ENCODE measurements at regions not wholly inside any gene's neighbourhood (a gene's known extent, or its start where the extent isn't known, plus 50 kb on each side); places are given as distances from the start of the nearest gene placed in this dataset.

DNA sequence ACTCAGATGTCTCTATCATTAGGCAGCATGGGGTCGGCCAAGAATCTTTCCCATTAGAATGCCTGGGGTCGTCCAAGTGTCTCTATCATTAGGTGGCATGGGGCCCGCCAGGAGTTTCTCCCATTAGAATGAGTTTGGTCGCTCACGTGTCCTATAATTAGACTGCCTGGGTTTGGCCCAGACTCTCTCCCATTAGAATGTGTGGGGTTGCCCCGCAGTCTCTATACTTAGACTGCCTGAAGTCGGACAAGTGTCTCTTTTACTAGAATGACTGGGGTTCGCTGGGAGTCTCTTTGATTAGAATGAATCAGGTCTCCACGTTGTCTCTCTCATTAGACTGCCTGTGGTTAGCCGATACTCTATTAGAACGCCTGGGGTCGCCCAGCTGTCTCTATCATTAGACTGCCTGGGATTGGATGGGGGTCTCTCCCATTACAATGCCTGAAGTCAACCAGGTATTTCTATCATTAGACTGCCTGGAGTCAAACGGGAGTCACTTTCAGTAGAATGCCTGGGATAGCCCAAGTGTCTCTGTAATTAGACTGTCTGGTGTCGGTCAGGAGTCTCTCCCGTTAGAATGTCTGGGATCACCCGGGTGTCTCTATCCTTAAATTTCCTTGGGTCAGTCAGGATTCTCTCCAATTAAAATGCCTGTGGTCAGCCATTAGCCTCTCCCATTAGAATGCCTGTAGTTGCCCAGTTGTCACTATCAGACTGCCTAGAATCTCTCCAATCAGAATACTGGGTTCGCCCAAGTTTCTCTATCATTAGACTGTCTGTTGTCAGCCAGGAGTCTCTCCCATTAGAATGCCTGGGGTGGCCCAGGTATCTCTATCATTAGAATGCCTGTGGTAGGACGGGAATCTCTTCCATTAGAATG, 1454.1 kb downstream of the UQCRFS1 start:
- no peak overlapping the region for H3K4me3 ChIP-seq (ENCODE audit: low read length)
- H4K5ac ChIP-seq (ENCODE audit: low read length) = no peak overlapping the region
- H3K79me1 ChIP-seq (ENCODE audit: low read length) = no peaks in the 10 kb centered on the region
- H3K79me2 ChIP-seq (ENCODE audit: control insufficient read depth, insufficient read depth, low read length) = no peaks in the 10 kb centered on the region
- H2BK120ac ChIP-seq (ENCODE audit: low read depth, low read length) = no peak overlapping the region
- no CpG with 5 or more reads among the region's 18 CpGs for WGBS (ENCODE audit: extremely low coverage, insufficient coverage, low lambda C conversion rate)
- no peak for DNase-seq
- H3K4me1 ChIP-seq (ENCODE audit: control insufficient read depth, low read depth, low read length) = no peaks in the 10 kb centered on the region
- H3K56ac ChIP-seq (ENCODE audit: low read length) = no peak overlapping the region
- H3K27me3 ChIP-seq (ENCODE audit: insufficient read depth, low read length, poor library complexity) = no peaks in the 10 kb centered on the region
- H3K4ac ChIP-seq (ENCODE audit: low read depth, low read length) = no peak overlapping the region
- no peak overlapping the region for H3K9ac ChIP-seq (ENCODE audit: low read length)
- no peak overlapping the region for H2BK15ac ChIP-seq (replicated peaks; ENCODE audit: low read depth)
- no peak overlapping the region for H3K27ac ChIP-seq (ENCODE audit: low read depth, low read length)
- H2BK5ac ChIP-seq (ENCODE audit: low read length) = no peak overlapping the region
- no peak overlapping the region for H2AK5ac ChIP-seq (ENCODE audit: low read length)
- H3K4me2 ChIP-seq (ENCODE audit: low read length) = no peak overlapping the region
- H3K18ac ChIP-seq (ENCODE audit: low read length) = no peak overlapping the region
- no peaks in the 10 kb centered on the region for H3K36me3 ChIP-seq (ENCODE audit: control insufficient read depth, insufficient read depth, low read length)
- no peak overlapping the region for H3K23ac ChIP-seq (ENCODE audit: low read length)
- H4K8ac ChIP-seq (ENCODE audit: low read depth, low read length) = no peak overlapping the region

DNA sequence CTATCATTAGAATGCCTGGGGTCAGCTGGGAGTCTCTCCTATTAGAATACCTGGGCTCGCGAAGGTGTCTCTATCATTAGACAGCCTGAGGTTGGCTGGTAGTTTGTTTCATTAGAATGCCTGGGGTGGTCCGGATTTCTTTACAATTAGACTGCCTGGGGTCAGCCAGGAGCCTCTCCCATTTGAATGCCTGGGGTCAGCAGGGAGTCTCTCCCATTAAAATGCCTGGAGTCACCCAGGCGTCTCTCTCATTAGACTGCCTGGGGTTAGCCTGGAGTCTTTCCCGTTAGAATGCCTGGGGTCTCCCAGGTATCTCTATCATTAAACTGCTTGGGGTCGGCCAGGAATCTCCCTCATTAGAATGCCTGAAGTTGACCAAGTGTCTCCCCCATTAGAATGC, 1458.3 kb downstream of the UQCRFS1 start:
- Histone ChIP-seq H2BK5ac (ENCODE audit: low read length) (no peak overlapping the region), H3K27ac (ENCODE audit: low read depth, low read length) (no peak overlapping the region), H3K23ac (ENCODE audit: low read length) (no peak overlapping the region), H3K79me1 (ENCODE audit: low read length) (no peaks in the 10 kb centered on the region), H3K4me3 (ENCODE audit: low read length) (no peak overlapping the region), H3K56ac (ENCODE audit: low read length) (no peak overlapping the region), H3K4me1 (ENCODE audit: control insufficient read depth, low read depth, low read length) (no peaks in the 10 kb centered on the region), H3K4ac (ENCODE audit: low read depth, low read length) (no peak overlapping the region), H2AK5ac (ENCODE audit: low read length) (no peak overlapping the region), H3K36me3 (ENCODE audit: control insufficient read depth, insufficient read depth, low read length) (no peaks in the 10 kb centered on the region), H3K27me3 (ENCODE audit: insufficient read depth, low read length, poor library complexity) (no peaks in the 10 kb centered on the region), H3K4me2 (ENCODE audit: low read length) (no peak overlapping the region), H3K18ac (ENCODE audit: low read length) (no peak overlapping the region), H4K8ac (ENCODE audit: low read depth, low read length) (no peak overlapping the region), H3K9ac (ENCODE audit: low read length) (no peak overlapping the region), H2BK15ac (replicated peaks; ENCODE audit: low read depth) (no peak overlapping the region), H3K79me2 (ENCODE audit: control insufficient read depth, insufficient read depth, low read length) (no peaks in the 10 kb centered on the region), H4K5ac (ENCODE audit: low read length) (no peak overlapping the region), H2BK120ac (ENCODE audit: low read depth, low read length) (no peak overlapping the region)
- no peak for DNase-seq
- no CpG with 5 or more reads among the region's 6 CpGs for WGBS (ENCODE audit: extremely low coverage, insufficient coverage, low lambda C conversion rate)

DNA sequence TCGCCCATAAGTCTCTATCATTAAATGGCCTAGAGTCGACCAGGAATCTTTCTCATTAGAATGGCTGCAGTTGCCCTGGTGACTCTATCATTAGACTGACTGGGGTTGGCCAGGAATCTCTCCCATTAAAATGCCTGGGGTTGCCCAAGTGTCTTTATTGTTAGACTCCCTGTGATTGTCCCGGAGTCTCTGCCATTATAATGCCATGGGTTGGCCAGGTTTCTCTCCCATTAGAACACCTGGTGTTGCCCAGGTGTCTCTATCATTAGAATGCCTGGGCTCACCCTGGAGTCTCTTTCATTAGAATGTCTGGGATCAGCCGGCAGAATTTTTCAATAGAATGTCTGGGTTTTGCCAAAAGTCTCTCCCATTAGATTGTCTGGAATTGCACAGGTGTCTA, 1459.3 kb downstream of the UQCRFS1 start:
- no peak for DNase-seq
- Histone ChIP-seq H3K4ac (ENCODE audit: low read depth, low read length) (no peak overlapping the region), H3K4me3 (ENCODE audit: low read length) (no peak overlapping the region), H3K79me2 (ENCODE audit: control insufficient read depth, insufficient read depth, low read length) (no peaks in the 10 kb centered on the region), H3K27me3 (ENCODE audit: insufficient read depth, low read length, poor library complexity) (no peaks in the 10 kb centered on the region), H3K36me3 (ENCODE audit: control insufficient read depth, insufficient read depth, low read length) (no peaks in the 10 kb centered on the region), H3K4me2 (ENCODE audit: low read length) (no peak overlapping the region), H3K56ac (ENCODE audit: low read length) (no peak overlapping the region), H2BK5ac (ENCODE audit: low read length) (no peak overlapping the region), H2BK120ac (ENCODE audit: low read depth, low read length) (no peak overlapping the region), H3K23ac (ENCODE audit: low read length) (no peak overlapping the region), H3K18ac (ENCODE audit: low read length) (no peak overlapping the region), H3K4me1 (ENCODE audit: control insufficient read depth, low read depth, low read length) (no peaks in the 10 kb centered on the region), H3K79me1 (ENCODE audit: low read length) (no peaks in the 10 kb centered on the region), H4K5ac (ENCODE audit: low read length) (no peak overlapping the region), H3K27ac (ENCODE audit: low read depth, low read length) (no peak overlapping the region), H2BK15ac (replicated peaks; ENCODE audit: low read depth) (no peak overlapping the region), H3K9ac (ENCODE audit: low read length) (no peak overlapping the region), H4K8ac (ENCODE audit: low read depth, low read length) (no peak overlapping the region), H2AK5ac (ENCODE audit: low read length) (no peak overlapping the region)
- WGBS (ENCODE audit: extremely low coverage, insufficient coverage, low lambda C conversion rate) = no CpG with 5 or more reads among the region's 4 CpGs

DNA sequence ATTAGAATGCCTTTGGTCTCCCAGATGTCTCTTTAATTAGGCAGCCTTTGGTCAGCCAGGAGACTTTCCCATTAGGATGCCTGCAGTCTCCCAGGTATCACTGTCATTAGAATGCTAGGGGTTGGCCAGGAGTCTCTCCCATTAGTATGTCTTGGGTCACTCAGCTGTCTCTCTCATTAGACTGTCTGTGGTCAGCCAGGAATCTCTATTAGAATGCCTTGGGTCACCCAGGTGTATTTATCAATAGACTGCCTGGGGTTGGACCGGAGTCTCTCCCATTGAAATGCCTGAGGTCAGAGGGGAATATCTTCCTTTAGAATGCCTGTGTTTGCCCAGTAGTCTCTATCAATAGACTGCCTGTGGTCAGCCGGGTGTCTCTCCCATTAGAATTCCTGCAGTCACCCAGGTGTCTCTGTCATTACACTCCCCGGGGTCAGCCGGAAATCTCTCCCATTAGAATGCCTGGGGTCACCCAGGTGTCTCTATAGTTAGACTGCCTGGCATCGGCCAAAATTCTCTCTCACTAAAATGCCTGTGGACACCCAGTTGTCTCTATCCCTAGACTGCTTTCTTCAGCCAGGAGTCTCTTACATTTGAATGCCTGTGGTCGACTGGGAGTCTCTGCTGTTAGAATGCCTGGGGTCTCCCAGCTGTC, 1460.3 kb downstream of the UQCRFS1 start:
- H2AK5ac ChIP-seq (ENCODE audit: low read length) = no peak overlapping the region
- H3K79me2 ChIP-seq (ENCODE audit: control insufficient read depth, insufficient read depth, low read length) = no peaks in the 10 kb centered on the region
- no peak overlapping the region for H4K5ac ChIP-seq (ENCODE audit: low read length)
- DNase-seq = no peak
- no peak overlapping the region for H3K56ac ChIP-seq (ENCODE audit: low read length)
- no peak overlapping the region for H2BK5ac ChIP-seq (ENCODE audit: low read length)
- no peak overlapping the region for H3K18ac ChIP-seq (ENCODE audit: low read length)
- H4K8ac ChIP-seq (ENCODE audit: low read depth, low read length) = no peak overlapping the region
- no peaks in the 10 kb centered on the region for H3K27me3 ChIP-seq (ENCODE audit: insufficient read depth, low read length, poor library complexity)
- no peak overlapping the region for H2BK15ac ChIP-seq (replicated peaks; ENCODE audit: low read depth)
- H3K9ac ChIP-seq (ENCODE audit: low read length) = no peak overlapping the region
- no peaks in the 10 kb centered on the region for H3K36me3 ChIP-seq (ENCODE audit: control insufficient read depth, insufficient read depth, low read length)
- no peaks in the 10 kb centered on the region for H3K79me1 ChIP-seq (ENCODE audit: low read length)
- no peak overlapping the region for H3K4me2 ChIP-seq (ENCODE audit: low read length)
- no CpG with 5 or more reads among the region's 6 CpGs for WGBS (ENCODE audit: extremely low coverage, insufficient coverage, low lambda C conversion rate)
- no peak overlapping the region for H3K4ac ChIP-seq (ENCODE audit: low read depth, low read length)
- no peak overlapping the region for H2BK120ac ChIP-seq (ENCODE audit: low read depth, low read length)
- no peaks in the 10 kb centered on the region for H3K4me1 ChIP-seq (ENCODE audit: control insufficient read depth, low read depth, low read length)
- H3K27ac ChIP-seq (ENCODE audit: low read depth, low read length) = no peak overlapping the region
- H3K4me3 ChIP-seq (ENCODE audit: low read length) = no peak overlapping the region
- H3K23ac ChIP-seq (ENCODE audit: low read length) = no peak overlapping the region

DNA sequence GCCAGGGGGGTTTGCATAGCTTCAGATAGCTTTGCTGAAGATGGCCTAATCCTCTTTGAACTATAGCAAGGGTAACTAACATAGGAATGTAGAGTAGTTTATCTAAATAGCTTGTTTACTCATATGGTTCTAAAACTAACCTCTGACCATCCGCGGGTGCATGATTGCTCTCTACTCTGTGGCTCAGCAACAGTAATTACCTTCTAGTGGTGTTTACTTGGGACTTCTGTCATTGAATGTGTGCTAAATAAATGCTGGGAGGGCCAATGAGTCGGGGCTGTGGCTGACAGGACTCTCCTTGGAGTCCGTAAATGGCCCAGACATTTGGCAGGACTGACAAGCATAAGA, 1461.9 kb downstream of the UQCRFS1 start:
- Histone ChIP-seq H3K4me1 (ENCODE audit: control insufficient read depth, low read depth, low read length) (no peaks in the 10 kb centered on the region), H3K56ac (ENCODE audit: low read length) (no peak overlapping the region), H3K23ac (ENCODE audit: low read length) (no peak overlapping the region), H2BK120ac (ENCODE audit: low read depth, low read length) (no peak overlapping the region), H3K4me2 (ENCODE audit: low read length) (no peak overlapping the region), H3K4ac (ENCODE audit: low read depth, low read length) (no peak overlapping the region), H2BK15ac (replicated peaks; ENCODE audit: low read depth) (no peak overlapping the region), H3K79me1 (ENCODE audit: low read length) (no peaks in the 10 kb centered on the region), H4K8ac (ENCODE audit: low read depth, low read length) (no peak overlapping the region), H3K27ac (ENCODE audit: low read depth, low read length) (no peak overlapping the region), H3K4me3 (ENCODE audit: low read length) (no peak overlapping the region), H3K36me3 (ENCODE audit: control insufficient read depth, insufficient read depth, low read length) (no peaks in the 10 kb centered on the region), H3K9ac (ENCODE audit: low read length) (no peak overlapping the region), H2BK5ac (ENCODE audit: low read length) (no peak overlapping the region), H3K18ac (ENCODE audit: low read length) (no peak overlapping the region), H3K27me3 (ENCODE audit: insufficient read depth, low read length, poor library complexity) (no peaks in the 10 kb centered on the region), H3K79me2 (ENCODE audit: control insufficient read depth, insufficient read depth, low read length) (no peaks in the 10 kb centered on the region), H2AK5ac (ENCODE audit: low read length) (no peak overlapping the region), H4K5ac (ENCODE audit: low read length) (no peak overlapping the region)
- no CpG with 5 or more reads among the region's 4 CpGs for WGBS (ENCODE audit: extremely low coverage, insufficient coverage, low lambda C conversion rate)
- DNase-seq = no peak

All from mesendoderm (in vitro differentiated cells).